ENCODE measurements at regions not wholly inside any gene's neighbourhood (a gene's known extent, or its start where the extent isn't known, plus 50 kb on each side); places are given as distances from the start of the nearest gene placed in this dataset.

DNA sequence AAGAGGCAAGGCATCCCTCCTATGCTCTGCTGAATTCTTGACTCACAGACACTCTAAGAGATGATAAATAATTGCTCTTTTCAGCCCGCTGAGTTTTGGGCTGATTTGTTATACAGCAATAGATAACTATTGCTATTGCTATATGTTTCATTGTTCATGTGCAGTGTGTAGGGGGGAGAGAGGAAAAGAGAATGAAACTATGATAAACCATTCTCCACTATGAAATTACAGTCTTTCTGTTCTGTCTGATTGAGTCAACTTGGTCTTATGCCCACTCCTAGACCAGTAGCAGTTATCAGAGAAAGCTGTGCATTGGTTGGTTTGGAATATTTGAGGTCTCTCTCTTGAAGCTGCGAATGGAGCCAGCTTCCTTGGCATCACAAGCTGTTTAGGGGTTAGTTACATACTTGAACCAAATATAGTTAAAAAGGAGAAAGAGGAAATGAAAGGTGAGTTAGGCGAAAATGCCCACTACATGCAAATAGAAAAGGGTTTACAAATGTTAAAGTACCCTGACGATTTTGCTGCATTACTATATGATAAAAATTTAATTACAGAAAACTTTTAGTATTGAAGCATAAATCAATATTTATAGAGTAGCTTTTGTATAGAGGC is 136.3 kb upstream of the ACTBL2 start:
- CTCF ChIA-PET: no interaction called here
- Histone ChIP-seq H3K4me1 (ENCODE audit: control insufficient read depth, insufficient read depth, low read length) (no peaks in the 10 kb centered on the region), H3K27me3 (ENCODE audit: control insufficient read depth, insufficient read depth, low read length) (no peaks in the 10 kb centered on the region), H3K4me3 (ENCODE audit: low read depth in 2 of 2, low read length in 2 of 2) (no peak overlapping the region), H3K27ac (ENCODE audit: low read length) (no peak overlapping the region), H3K36me3 (ENCODE audit: control insufficient read depth, insufficient read depth, low read length) (no peaks in the 10 kb centered on the region), H3K9me3 (ENCODE audit: control insufficient read depth, insufficient read depth, low read depth, low read length) (no peaks in the 10 kb centered on the region)
- BruUV-seq (replicated peaks): no TSS peak
- POLR2A ChIA-PET: no interaction called here
- no peak for TF ChIP-seq TCF7L2 (IDR thresholded peaks at IDR 0.05; ENCODE audit: low read depth, low read length)
- no peak for TF ChIP-seq SIN3A (IDR thresholded peaks at IDR 0.05; ENCODE audit: borderline replicate concordance, insufficient read depth, low read depth, low read length)
- ATAC-seq (no peak), DNase-seq (ENCODE audit: low read depth, low spot score) (no peak)
- intact Hi-C loops (cut with micrococcal nuclease; ENCODE audit: unreplicated experiment): no loop called here
- in situ Hi-C loops (cut with HindIII; ENCODE audit: low pct_unique_long_range_greater_than_20kb, low sequenced_read_pairs): no loop called here

DNA sequence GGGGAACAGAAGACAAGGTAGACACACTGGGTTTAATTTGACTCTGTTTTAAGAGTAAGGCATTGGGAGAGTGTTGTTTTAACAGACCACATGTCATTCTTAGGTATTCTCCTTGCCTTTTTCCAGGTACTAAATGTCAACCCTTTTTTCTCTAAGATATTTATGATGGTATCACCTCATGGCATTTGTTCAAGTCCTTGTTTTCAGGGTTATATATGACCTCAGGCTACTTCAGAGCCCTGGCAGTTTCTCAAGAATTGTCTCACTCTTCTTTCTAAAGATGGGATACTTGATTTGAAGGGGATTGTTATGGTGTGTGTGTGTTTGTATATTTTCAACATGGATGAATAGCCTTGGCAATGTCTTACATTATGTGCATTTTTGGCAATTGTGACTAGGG is 131.1 kb upstream of the ACTBL2 start:
- Histone ChIP-seq H3K9me3 (ENCODE audit: control insufficient read depth, insufficient read depth, low read depth, low read length) (peaks cover 3% of the 10 kb centered on the region; the same call in 1 of the 2 replicates), H3K4me3 (ENCODE audit: low read depth in 2 of 2, low read length in 2 of 2) (no peak overlapping the region), H3K27ac (ENCODE audit: low read length) (no peak overlapping the region), H3K4me1 (ENCODE audit: control insufficient read depth, insufficient read depth, low read length) (no peaks in the 10 kb centered on the region), H3K36me3 (ENCODE audit: control insufficient read depth, insufficient read depth, low read length) (no peaks in the 10 kb centered on the region), H3K27me3 (ENCODE audit: control insufficient read depth, insufficient read depth, low read length) (no peaks in the 10 kb centered on the region)
- TF ChIP-seq, protein P1, sequence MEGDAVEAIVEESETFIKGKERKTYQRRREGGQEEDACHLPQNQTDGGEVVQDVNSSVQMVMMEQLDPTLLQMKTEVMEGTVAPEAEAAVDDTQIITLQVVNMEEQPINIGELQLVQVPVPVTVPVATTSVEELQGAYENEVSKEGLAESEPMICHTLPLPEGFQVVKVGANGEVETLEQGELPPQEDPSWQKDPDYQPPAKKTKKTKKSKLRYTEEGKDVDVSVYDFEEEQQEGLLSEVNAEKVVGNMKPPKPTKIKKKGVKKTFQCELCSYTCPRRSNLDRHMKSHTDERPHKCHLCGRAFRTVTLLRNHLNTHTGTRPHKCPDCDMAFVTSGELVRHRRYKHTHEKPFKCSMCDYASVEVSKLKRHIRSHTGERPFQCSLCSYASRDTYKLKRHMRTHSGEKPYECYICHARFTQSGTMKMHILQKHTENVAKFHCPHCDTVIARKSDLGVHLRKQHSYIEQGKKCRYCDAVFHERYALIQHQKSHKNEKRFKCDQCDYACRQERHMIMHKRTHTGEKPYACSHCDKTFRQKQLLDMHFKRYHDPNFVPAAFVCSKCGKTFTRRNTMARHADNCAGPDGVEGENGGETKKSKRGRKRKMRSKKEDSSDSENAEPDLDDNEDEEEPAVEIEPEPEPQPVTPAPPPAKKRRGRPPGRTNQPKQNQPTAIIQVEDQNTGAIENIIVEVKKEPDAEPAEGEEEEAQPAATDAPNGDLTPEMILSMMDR (IDR thresholded peaks at IDR 0.05): no peak
- TF ChIP-seq SIN3A (IDR thresholded peaks at IDR 0.05; ENCODE audit: borderline replicate concordance, insufficient read depth, low read depth, low read length) (no peak), POLR2AphosphoS5 (IDR thresholded peaks at IDR 0.05; ENCODE audit: low read depth, low read length) (no peak), TCF7L2 (IDR thresholded peaks at IDR 0.05; ENCODE audit: low read depth, low read length) (no peak)
- TF ChIP-seq, protein P2, sequence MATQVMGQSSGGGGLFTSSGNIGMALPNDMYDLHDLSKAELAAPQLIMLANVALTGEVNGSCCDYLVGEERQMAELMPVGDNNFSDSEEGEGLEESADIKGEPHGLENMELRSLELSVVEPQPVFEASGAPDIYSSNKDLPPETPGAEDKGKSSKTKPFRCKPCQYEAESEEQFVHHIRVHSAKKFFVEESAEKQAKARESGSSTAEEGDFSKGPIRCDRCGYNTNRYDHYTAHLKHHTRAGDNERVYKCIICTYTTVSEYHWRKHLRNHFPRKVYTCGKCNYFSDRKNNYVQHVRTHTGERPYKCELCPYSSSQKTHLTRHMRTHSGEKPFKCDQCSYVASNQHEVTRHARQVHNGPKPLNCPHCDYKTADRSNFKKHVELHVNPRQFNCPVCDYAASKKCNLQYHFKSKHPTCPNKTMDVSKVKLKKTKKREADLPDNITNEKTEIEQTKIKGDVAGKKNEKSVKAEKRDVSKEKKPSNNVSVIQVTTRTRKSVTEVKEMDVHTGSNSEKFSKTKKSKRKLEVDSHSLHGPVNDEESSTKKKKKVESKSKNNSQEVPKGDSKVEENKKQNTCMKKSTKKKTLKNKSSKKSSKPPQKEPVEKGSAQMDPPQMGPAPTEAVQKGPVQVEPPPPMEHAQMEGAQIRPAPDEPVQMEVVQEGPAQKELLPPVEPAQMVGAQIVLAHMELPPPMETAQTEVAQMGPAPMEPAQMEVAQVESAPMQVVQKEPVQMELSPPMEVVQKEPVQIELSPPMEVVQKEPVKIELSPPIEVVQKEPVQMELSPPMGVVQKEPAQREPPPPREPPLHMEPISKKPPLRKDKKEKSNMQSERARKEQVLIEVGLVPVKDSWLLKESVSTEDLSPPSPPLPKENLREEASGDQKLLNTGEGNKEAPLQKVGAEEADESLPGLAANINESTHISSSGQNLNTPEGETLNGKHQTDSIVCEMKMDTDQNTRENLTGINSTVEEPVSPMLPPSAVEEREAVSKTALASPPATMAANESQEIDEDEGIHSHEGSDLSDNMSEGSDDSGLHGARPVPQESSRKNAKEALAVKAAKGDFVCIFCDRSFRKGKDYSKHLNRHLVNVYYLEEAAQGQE (IDR thresholded peaks at IDR 0.05; ENCODE audit: insufficient read depth in 1 of 2, low read depth in 2 of 2, low read length in 1 of 2): no peak
- in situ Hi-C loops (cut with HindIII; ENCODE audit: low pct_unique_long_range_greater_than_20kb, low sequenced_read_pairs) (no loop called here), intact Hi-C loops (cut with micrococcal nuclease; ENCODE audit: unreplicated experiment) (no loop called here)
- DNase-seq (ENCODE audit: low read depth, low spot score) (no peak), ATAC-seq (no peak)
- BruUV-seq (replicated peaks): no TSS peak
- CTCF ChIA-PET: no interaction called here
- POLR2A ChIA-PET: no interaction called here

DNA sequence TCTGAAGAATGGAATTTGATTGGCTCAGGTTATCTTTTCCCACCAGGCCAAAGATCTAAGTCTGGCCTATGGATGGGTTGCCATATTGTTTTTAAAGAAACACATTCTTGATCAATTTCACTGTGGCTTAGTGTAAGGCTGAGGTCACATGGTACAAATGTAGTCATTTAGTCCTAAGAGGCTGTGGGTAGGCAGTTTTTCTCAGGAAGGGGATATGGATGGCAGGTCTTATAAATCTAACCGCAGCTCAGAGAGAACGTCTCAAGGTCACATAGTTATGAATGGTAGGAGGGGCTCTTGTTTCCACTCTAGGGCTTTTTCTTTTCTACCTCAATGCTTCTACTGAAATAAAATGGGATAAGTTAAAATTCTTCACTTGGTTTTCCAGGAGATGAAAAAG is 128.6 kb upstream of the ACTBL2 start:
- no peaks in the 10 kb centered on the region for H3K36me3 ChIP-seq (ENCODE audit: control insufficient read depth, insufficient read depth, low read length)
- no peaks in the 10 kb centered on the region for H3K4me1 ChIP-seq (ENCODE audit: control insufficient read depth, insufficient read depth, low read length)
- ATAC-seq (no peak), DNase-seq (ENCODE audit: low read depth, low spot score) (no peak)
- BruUV-seq (replicated peaks): no TSS peak
- intact Hi-C loops (cut with micrococcal nuclease; ENCODE audit: unreplicated experiment): no loop called here
- peaks cover 10% of the 10 kb centered on the region; the same call in 1 of the 2 replicates for H3K9me3 ChIP-seq (ENCODE audit: control insufficient read depth, insufficient read depth, low read depth, low read length)
- CTCF ChIA-PET: no interaction called here
- POLR2A ChIA-PET: no interaction called here
- TF ChIP-seq, protein P2 (IDR thresholded peaks at IDR 0.05; ENCODE audit: insufficient read depth in 1 of 2, low read depth in 2 of 2, low read length in 1 of 2): no peak
- TF ChIP-seq SIN3A (IDR thresholded peaks at IDR 0.05; ENCODE audit: borderline replicate concordance, insufficient read depth, low read depth, low read length) (no peak), POLR2AphosphoS5 (IDR thresholded peaks at IDR 0.05; ENCODE audit: low read depth, low read length) (no peak), TCF7L2 (IDR thresholded peaks at IDR 0.05; ENCODE audit: low read depth, low read length) (no peak)
- TF ChIP-seq, protein P1 (IDR thresholded peaks at IDR 0.05): no peak
- H3K27me3 ChIP-seq (ENCODE audit: control insufficient read depth, insufficient read depth, low read length): no peaks in the 10 kb centered on the region
- in situ Hi-C loops (cut with HindIII; ENCODE audit: low pct_unique_long_range_greater_than_20kb, low sequenced_read_pairs): no loop called here
- H3K4me3 ChIP-seq (ENCODE audit: low read depth in 2 of 2, low read length in 2 of 2): no peak overlapping the region
- no peak overlapping the region; the same call in 1 of the 2 replicates for H3K27ac ChIP-seq (ENCODE audit: low read length)

Measured in Panc1 (cell line).